SK-N-MC (cell line): ENCODE measurements at regions not wholly inside any gene's neighbourhood (a gene's known extent, or its start where the extent isn't known, plus 50 kb on each side); places are given as distances from the start of the nearest gene placed in this dataset.

Experiments used
- EZH2 ChIP-seq: fragments of 200-600 bp; sonication (generic); IDR thresholded peaks from one replicate; pipeline ENCODE4 v1.6.1; 2017; ENCODE audit warnings: antibody characterized with exemption
- POLR2AphosphoS5 ChIP-seq: IDR thresholded peaks from 2 replicates; pipeline ENCODE4 v1.6.1; 2012; ENCODE audit warnings: mild to moderate bottlenecking, low read depth, low read length, borderline replicate concordance

GRCh38 chr12:115869604-115870003, 407.9 kb downstream of the MED13L start:
- TF ChIP-seq EZH2 = no peak
- TF ChIP-seq POLR2AphosphoS5 = no peak
